GM21367 (cell line): ENCODE measurements at regions not wholly inside any gene's neighbourhood (a gene's known extent, or its start where the extent isn't known, plus 50 kb on each side); places are given as distances from the start of the nearest gene placed in this dataset.
A peak's percentile ranks its signal among the peaks of the same experiment; 100 is the strongest.
"Not testable (repeated sequence)": the region's sequence is repeated elsewhere in the genome, so short reads cannot be mapped to it uniquely, and the experiment has no call there.

Source experiments
- ATAC-seq: cut with Tn5 transposase; IDR thresholded peaks from one replicate; pipeline ENCODE4 v1.9.1; 2021; ENCODE audit not compliant: unreplicated experiment

- ATAC-seq: peak; percentile 93
Observed at GRCh38 chr14:38721822-38722431, 381.1 kb downstream of the SEC23A start.

GRCh38 chr14:38718519-38718918 lies 384.5 kb downstream of the SEC23A start:
- ATAC-seq: no peak

- no peak for ATAC-seq
Observed at GRCh38 chr14:38716926-38717325, 386.1 kb downstream of the SEC23A start.

- no peak for ATAC-seq
Observed at GRCh38 chr14:38710881-38711280, 392.2 kb downstream of the SEC23A start.

- ATAC-seq: no peak
Observed at GRCh38 chr14:38710196-38710595, 392.8 kb downstream of the SEC23A start.

GRCh38 chr14:38705220-38705619 lies 397.8 kb downstream of the SEC23A start:
- ATAC-seq: no peak

GRCh38 chr14:38704220-38704619 lies 398.8 kb downstream of the SEC23A start:
- no peak for ATAC-seq

GRCh38 chr14:38696925-38697324 lies 406.1 kb downstream of the SEC23A start:
- ATAC-seq: no peak

GRCh38 chr14:38693423-38693822 lies 409.6 kb downstream of the SEC23A start:
- no peak for ATAC-seq

GRCh38 chr14:38669027-38669426 lies 413.1 kb upstream of the CLEC14A start:
- ATAC-seq: no peak

GRCh38 chr14:38663382-38663781 lies 407.5 kb upstream of the CLEC14A start:
- ATAC-seq: no peak

GRCh38 chr14:38662781-38663180 lies 406.9 kb upstream of the CLEC14A start:
- ATAC-seq: no peak

- ATAC-seq: no peak
Observed at GRCh38 chr14:38646391-38646790, 390.5 kb upstream of the CLEC14A start.

- not testable (repeated sequence) for ATAC-seq
Observed at GRCh38 chr14:38634913-38635312, 379.0 kb upstream of the CLEC14A start.

- no peak for ATAC-seq
Observed at GRCh38 chr14:38629412-38629811, 373.5 kb upstream of the CLEC14A start.

- no peak for ATAC-seq
Observed at GRCh38 chr14:38627163-38627562, 371.3 kb upstream of the CLEC14A start.

GRCh38 chr14:38623661-38624060 lies 367.8 kb upstream of the CLEC14A start:
- ATAC-seq: no peak

GRCh38 chr14:38618514-38618913 lies 362.6 kb upstream of the CLEC14A start:
- no peak for ATAC-seq

- no peak for ATAC-seq
Observed at GRCh38 chr14:38616959-38617358, 361.1 kb upstream of the CLEC14A start.

GRCh38 chr14:38611928-38612327 lies 356.0 kb upstream of the CLEC14A start:
- ATAC-seq: no peak

GRCh38 chr14:38608244-38608643 lies 352.4 kb upstream of the CLEC14A start:
- no peak for ATAC-seq

- ATAC-seq: no peak
Observed at GRCh38 chr14:38605193-38606114, 349.6 kb upstream of the CLEC14A start.
